ENCODE measurements at regions not wholly inside any gene's neighbourhood (a gene's known extent, or its start where the extent isn't known, plus 50 kb on each side); places are given as distances from the start of the nearest gene placed in this dataset.

GRCh38 chr2:14942987-14943386 lies 310.5 kb downstream of the LRATD1 start:
- H3K27ac Mint-ChIP-seq (ENCODE audit: unreplicated experiment): no peak overlapping the region
- TF ChIP-seq EZH2 (IDR thresholded peaks at IDR 0.05; ENCODE audit: insufficient read depth, low read length) (no peak), CTCF (IDR thresholded peaks at IDR 0.05; ENCODE audit: insufficient read depth, low read depth, low read length) (no peak)
- no peak for FAIRE-seq
- Histone ChIP-seq H3K36me3 (ENCODE audit: insufficient read depth, low read length) (no peaks in the 10 kb centered on the region), H3K4me2 (ENCODE audit: low read length) (no peak overlapping the region), H3K4me1 (ENCODE audit: insufficient read depth, low read length) (no peaks in the 10 kb centered on the region), H3K9me3 (ENCODE audit: insufficient read depth, low read depth, low read length) (no peaks in the 10 kb centered on the region), H3K4me3 (ENCODE audit: insufficient read depth, low read depth, low read length) (no peak overlapping the region), H3K27me3 (ENCODE audit: insufficient read depth, low read length) (no peaks in the 10 kb centered on the region), H3K79me2 (ENCODE audit: insufficient read depth, low read length) (no peaks in the 10 kb centered on the region), H3K9ac (ENCODE audit: low read length) (no peak overlapping the region), H3K27ac (ENCODE audit: low read depth, low read length) (no peak overlapping the region), H4K20me1 (ENCODE audit: insufficient read depth, low read length) (no peaks in the 10 kb centered on the region), H2AFZ (ENCODE audit: low read depth, low read length) (no peak overlapping the region)
- peak; percentile 24 for DNase-seq (ENCODE audit: low read depth)
- H3K27me3 Mint-ChIP-seq (ENCODE audit: low read depth, unreplicated experiment): no peaks in the 10 kb centered on the region
- no peaks in the 10 kb centered on the region for H3K36me3 Mint-ChIP-seq (ENCODE audit: low read depth, unreplicated experiment)
- peaks cover 17% of the 10 kb centered on the region for H3K9me3 Mint-ChIP-seq (ENCODE audit: unreplicated experiment)
- no peaks in the 10 kb centered on the region for H3K4me1 Mint-ChIP-seq (ENCODE audit: low read depth, unreplicated experiment)
- no peak overlapping the region for H3K4me3 Mint-ChIP-seq (ENCODE audit: unreplicated experiment)

- Mint-ChIP-seq H3K27ac (ENCODE audit: unreplicated experiment) (no peak overlapping the region), H3K36me3 (ENCODE audit: low read depth, unreplicated experiment) (no peaks in the 10 kb centered on the region), H3K4me1 (ENCODE audit: low read depth, unreplicated experiment) (no peaks in the 10 kb centered on the region), H3K4me3 (ENCODE audit: unreplicated experiment) (no peak overlapping the region), H3K9me3 (ENCODE audit: unreplicated experiment) (peaks cover 11% of the 10 kb centered on the region), H3K27me3 (ENCODE audit: low read depth, unreplicated experiment) (no peaks in the 10 kb centered on the region)
- no peak overlapping the region for H3K4me2 ChIP-seq (ENCODE audit: low read length)
- FAIRE-seq: no peak
- no peak overlapping the region for H3K9ac ChIP-seq (ENCODE audit: low read length)
- H3K4me1 ChIP-seq (ENCODE audit: insufficient read depth, low read length): no peaks in the 10 kb centered on the region
- TF ChIP-seq CTCF (IDR thresholded peaks at IDR 0.05; ENCODE audit: insufficient read depth, low read depth, low read length) (peak; percentile 41), EZH2 (IDR thresholded peaks at IDR 0.05; ENCODE audit: insufficient read depth, low read length) (no peak)
- H3K27me3 ChIP-seq (ENCODE audit: insufficient read depth, low read length): no peaks in the 10 kb centered on the region
- peak; percentile 26 for DNase-seq (ENCODE audit: low read depth)
- H3K9me3 ChIP-seq (ENCODE audit: insufficient read depth, low read depth, low read length): no peaks in the 10 kb centered on the region
- H3K27ac ChIP-seq (ENCODE audit: low read depth, low read length): no peak overlapping the region
- no peaks in the 10 kb centered on the region for H4K20me1 ChIP-seq (ENCODE audit: insufficient read depth, low read length)
- H2AFZ ChIP-seq (ENCODE audit: low read depth, low read length): no peak overlapping the region
- no peaks in the 10 kb centered on the region for H3K36me3 ChIP-seq (ENCODE audit: insufficient read depth, low read length)
- H3K4me3 ChIP-seq (ENCODE audit: insufficient read depth, low read depth, low read length): no peak overlapping the region
- H3K79me2 ChIP-seq (ENCODE audit: insufficient read depth, low read length): no peaks in the 10 kb centered on the region
These were observed 312.2 kb downstream of the LRATD1 start for GRCh38 chr2:14944562-14945346.
